HCT116 (cell line): ENCODE measurements at regions not wholly inside any gene's neighbourhood (a gene's known extent, or its start where the extent isn't known, plus 50 kb on each side); places are given as distances from the start of the nearest gene placed in this dataset.

Experiments
- ATAC-seq: fragments of 200-7000 bp; cut with Tn5 transposase; 2 replicates; pipeline ENCODE4 v1.9.1; 2020; ENCODE audit warnings: mild to moderate bottlenecking, moderate library complexity
- BruUV-seq: library from RNA; stranded (reverse); fragments of 400-500 nt; replicated peaks from 2 replicates; lab custom pipeline; 2021; lab: Mats Ljungman, UMichigan
- CTCF ChIA-PET: fragments of 300-600 bp; sonication (Branson Sonifier 250); formaldehyde crosslinking; loops from one replicate; lab custom pipeline; 2021; ENCODE audit warnings: antibody characterized with exemption; lab: Charles Lee
- POLR2A ChIA-PET: fragments of 300-600, 350-600 bp; sonication (Branson Sonifier 250); formaldehyde crosslinking; loops from one replicate; lab custom pipeline; 2021; ENCODE audit warnings: antibody characterized with exemption; lab: Charles Lee
- RAD21 ChIA-PET, 2 experiments: fragments of 300-600 bp; sonication (Branson Sonifier 250); formaldehyde crosslinking; loops; one replicate each; lab custom pipeline; 2023; ENCODE audit warnings: low total read pairs in 2 of 2; ENCODE audit not compliant: uncharacterized antibody in 2 of 2, unreplicated experiment in 2 of 2, low non-redundant PET in 1 of 2; lab: Charles Lee
- DNase-seq: peaks from one replicate; pipeline ENCODE4 v3.0.0-alpha.2; 2010; ENCODE audit warnings: low read depth, low spot score
- H2AFZ ChIP-seq: fragments of 200-600 bp; shearing (Covaris generic), sonication (generic); 2 replicates; pipeline ENCODE4 v1.6.1; 2017; ENCODE audit warnings: low read depth, mixed run types, mixed read lengths, antibody characterized with exemption, low read length; ENCODE audit not compliant: poor library complexity, severe bottlenecking
- H3K27ac ChIP-seq: 2 replicates; pipeline ENCODE4 v1.5.1; 2012; ENCODE audit warnings: low read depth, low read length
- H3K27me3 ChIP-seq: fragments of 200-600 bp; sonication (generic); 2 replicates; pipeline ENCODE4 v1.6.1; 2016; ENCODE audit warnings: mixed run types, low read length, mixed read lengths; ENCODE audit not compliant: insufficient read depth
- H3K36me3 ChIP-seq, 2 experiments: fragments of 200-500 bp in 1 of 2; fragments of 200-600 bp in 1 of 2; sonication (Bioruptor generic) in 1 of 2; sonication (generic) in 1 of 2; 2 replicates each; pipeline versions ENCODE4 v1.5.1 to v1.6.1; 2014 to 2016; ENCODE audit warnings: low read length in 2 of 2, inconsistent platforms in 1 of 2, mixed read lengths in 1 of 2, mixed run types in 1 of 2; ENCODE audit not compliant: insufficient read depth in 2 of 2, control insufficient read depth in 1 of 2
- H3K4me1 ChIP-seq, 2 experiments: fragments of 200-600 bp in 1 of 2; sonication (generic) in 1 of 2; 2 replicates each; pipeline versions ENCODE4 v1.5.1 to v1.6.1; 2012 to 2017; ENCODE audit warnings: low read length in 2 of 2, inconsistent platforms in 1 of 2, mild to moderate bottlenecking in 1 of 2, mixed read lengths in 1 of 2, mixed run types in 1 of 2, moderate library complexity in 1 of 2; ENCODE audit not compliant: insufficient read depth in 2 of 2, control insufficient read depth in 1 of 2
- H3K4me2 ChIP-seq: fragments of 200-600 bp; sonication (generic); 2 replicates; pipeline ENCODE4 v1.6.1; 2017; ENCODE audit warnings: mixed run types, low read length, mixed read lengths
- H3K4me3 ChIP-seq, 2 experiments: fragments of 200-600 bp in 1 of 2; sonication (generic) in 1 of 2; replicated peaks in 1 of 2; 2 replicates each; pipeline ENCODE4 v1.5.1; 2011 to 2016; ENCODE audit warnings: low read length in 2 of 2, control low read depth in 1 of 2, low read depth in 1 of 2, mild to moderate bottlenecking in 1 of 2, mixed read lengths in 1 of 2, mixed run types in 1 of 2
- H3K79me2 ChIP-seq: fragments of 200-600 bp; sonication (generic); 2 replicates; pipeline ENCODE4 v1.6.1; 2017; ENCODE audit warnings: mild to moderate bottlenecking, mixed run types, low read length, moderate library complexity, mixed read lengths; ENCODE audit not compliant: insufficient read depth
- H3K9ac ChIP-seq: fragments of 200-600 bp; sonication (generic); 2 replicates; pipeline ENCODE4 v1.6.1; 2016; ENCODE audit warnings: low read length, mixed read lengths
- H3K9me2 ChIP-seq: fragments of 200-600 bp; sonication (generic), shearing (Covaris generic); 2 replicates; pipeline ENCODE4 v1.6.1; 2017; ENCODE audit warnings: mixed run types, mild to moderate bottlenecking, moderate library complexity; ENCODE audit not compliant: insufficient read depth
- H3K9me3 ChIP-seq, 2 experiments: fragments of 200-500 bp in 1 of 2; fragments of 200-600 bp in 1 of 2; sonication (Bioruptor generic) in 1 of 2; sonication (generic) in 1 of 2; 2 replicates each; pipeline ENCODE4 v1.6.1; 2014 to 2017; ENCODE audit warnings: low read length in 2 of 2, mixed read lengths in 2 of 2, inconsistent platforms in 1 of 2, low read depth in 1 of 2, mild to moderate bottlenecking in 1 of 2, mixed run types in 1 of 2, moderate library complexity in 1 of 2; ENCODE audit not compliant: control insufficient read depth in 1 of 2, insufficient read depth in 1 of 2
- H4K20me1 ChIP-seq: fragments of 200-600 bp; sonication (generic), shearing (Covaris generic); 2 replicates; pipeline ENCODE4 v1.6.1; 2017; ENCODE audit warnings: mixed run types, mild to moderate bottlenecking, moderate library complexity; ENCODE audit not compliant: insufficient read depth
- CBX3 ChIP-seq: IDR thresholded peaks from 2 replicates; pipeline ENCODE4 v1.6.1; 2012; ENCODE audit warnings: low read depth
- CEBPB ChIP-seq: IDR thresholded peaks from 2 replicates; pipeline ENCODE4 v1.6.1; 2012; ENCODE audit warnings: low read depth
- EGR1 ChIP-seq: IDR thresholded peaks from 2 replicates; pipeline ENCODE4 v1.6.1; 2012; ENCODE audit warnings: low read depth
- ELF1 ChIP-seq: IDR thresholded peaks from 2 replicates; pipeline ENCODE4 v1.6.1; 2012; ENCODE audit warnings: low read depth, borderline replicate concordance
- EZH2 ChIP-seq: fragments of 200-600 bp; sonication (generic); IDR thresholded peaks from 2 replicates; pipeline ENCODE4 v1.6.1; 2017; ENCODE audit warnings: antibody characterized with exemption, mixed run types
- EZH2phosphoT487 ChIP-seq: fragments of 200-600 bp; IDR thresholded peaks from 2 replicates; pipeline ENCODE4 v1.6.1; 2018; ENCODE audit warnings: antibody characterized with exemption, borderline replicate concordance
- FOSL1 ChIP-seq: IDR thresholded peaks from 2 replicates; pipeline ENCODE4 v1.6.1; 2012; ENCODE audit warnings: low read depth
- JUND ChIP-seq: IDR thresholded peaks from 2 replicates; pipeline ENCODE4 v1.6.1; 2012
- MAX ChIP-seq: IDR thresholded peaks from 2 replicates; pipeline ENCODE4 v1.6.1; 2012
- POLR2A ChIP-seq: IDR thresholded peaks from 2 replicates; pipeline ENCODE4 v1.7.0; 2011; ENCODE audit warnings: borderline replicate concordance; ENCODE audit not compliant: insufficient read depth, insufficient read length; ENCODE audit errors: extremely low read depth
- POLR2AphosphoS5 ChIP-seq: IDR thresholded peaks from 2 replicates; pipeline ENCODE4 v1.6.1; 2011; ENCODE audit warnings: mild to moderate bottlenecking, low read depth, low read length, moderate library complexity
- RAD21 ChIP-seq: IDR thresholded peaks from 2 replicates; pipeline ENCODE4 v1.6.1; 2012; ENCODE audit warnings: low read depth, mild to moderate bottlenecking
- REST ChIP-seq: IDR thresholded peaks from 2 replicates; pipeline ENCODE4 v1.6.1; 2012; ENCODE audit warnings: low read depth
- SP1 ChIP-seq: IDR thresholded peaks from 2 replicates; pipeline ENCODE4 v1.6.1; 2012; ENCODE audit warnings: low read depth
- SRF ChIP-seq: IDR thresholded peaks from 2 replicates; pipeline ENCODE4 v1.6.1; 2012; ENCODE audit warnings: low read depth
- TCF7L2 ChIP-seq: IDR thresholded peaks from 2 replicates; pipeline ENCODE4 v1.7.0; 2011; ENCODE audit warnings: borderline replicate concordance, inconsistent platforms; ENCODE audit not compliant: insufficient read depth, insufficient read length; ENCODE audit errors: extremely low read depth
- ZFX ChIP-seq: fragments of 450-650 bp; IDR thresholded peaks from 2 replicates; pipeline ENCODE4 v1.6.1; 2017
- intact Hi-C: fragments of 100-400 bp; cut with micrococcal nuclease; formaldehyde crosslinking; loops from 2 replicates; pipeline ENCODE4 v1.10.0; 2022

DNA sequence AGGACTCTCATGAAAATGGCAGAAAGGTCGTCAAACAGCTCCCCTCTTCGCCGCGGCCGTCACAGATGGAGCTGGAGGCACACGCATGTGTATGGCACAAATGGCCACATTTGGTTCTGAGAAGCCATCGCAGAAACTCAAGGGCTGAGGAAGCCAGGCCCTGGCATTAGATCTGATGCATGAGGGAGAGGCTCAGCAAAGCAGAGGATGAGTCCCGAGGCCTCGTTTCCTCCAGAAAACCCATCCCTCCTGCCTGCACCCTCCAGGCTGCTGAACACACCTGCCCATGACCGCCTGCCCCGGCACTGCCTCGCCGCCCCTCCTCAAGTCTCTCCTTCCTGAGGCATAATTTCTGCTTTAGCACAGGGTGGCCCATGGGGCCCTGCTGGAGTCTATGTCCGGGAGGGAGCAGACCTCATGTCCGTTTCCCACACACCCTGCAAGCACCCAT lies 240.3 kb downstream of the DLL1 start:
- Histone ChIP-seq H3K4me2 (no peak overlapping the region), H4K20me1 (no peaks in the 10 kb centered on the region), H3K9ac (no peak overlapping the region), H3K27me3 (no peaks in the 10 kb centered on the region), H3K9me3 (no peaks in the 10 kb centered on the region), H3K9me2 (no peaks in the 10 kb centered on the region), H3K4me3 (no peak overlapping the region), H3K36me3 (no peaks in the 10 kb centered on the region), H3K27ac (no peak overlapping the region), H3K4me1 (no peaks in the 10 kb centered on the region), H2AFZ (no peak overlapping the region), H3K79me2 (no peaks in the 10 kb centered on the region)
- ChIA-PET POLR2A (no interaction called here), CTCF (no interaction called here), RAD21 (no interaction called here)
- intact Hi-C loops = no loop called here
- no TSS peak for BruUV-seq
- no peak for ATAC-seq
- no peak for TF ChIP-seq ELF1
- no peak for TF ChIP-seq EZH2phosphoT487
- TF ChIP-seq TCF7L2 = no peak
- TF ChIP-seq CEBPB = no peak
- no peak for TF ChIP-seq CBX3
- TF ChIP-seq MAX = no peak
- TF ChIP-seq SRF = no peak
- TF ChIP-seq POLR2A = no peak
- no peak for TF ChIP-seq JUND
- DNase-seq = no peak

DNA sequence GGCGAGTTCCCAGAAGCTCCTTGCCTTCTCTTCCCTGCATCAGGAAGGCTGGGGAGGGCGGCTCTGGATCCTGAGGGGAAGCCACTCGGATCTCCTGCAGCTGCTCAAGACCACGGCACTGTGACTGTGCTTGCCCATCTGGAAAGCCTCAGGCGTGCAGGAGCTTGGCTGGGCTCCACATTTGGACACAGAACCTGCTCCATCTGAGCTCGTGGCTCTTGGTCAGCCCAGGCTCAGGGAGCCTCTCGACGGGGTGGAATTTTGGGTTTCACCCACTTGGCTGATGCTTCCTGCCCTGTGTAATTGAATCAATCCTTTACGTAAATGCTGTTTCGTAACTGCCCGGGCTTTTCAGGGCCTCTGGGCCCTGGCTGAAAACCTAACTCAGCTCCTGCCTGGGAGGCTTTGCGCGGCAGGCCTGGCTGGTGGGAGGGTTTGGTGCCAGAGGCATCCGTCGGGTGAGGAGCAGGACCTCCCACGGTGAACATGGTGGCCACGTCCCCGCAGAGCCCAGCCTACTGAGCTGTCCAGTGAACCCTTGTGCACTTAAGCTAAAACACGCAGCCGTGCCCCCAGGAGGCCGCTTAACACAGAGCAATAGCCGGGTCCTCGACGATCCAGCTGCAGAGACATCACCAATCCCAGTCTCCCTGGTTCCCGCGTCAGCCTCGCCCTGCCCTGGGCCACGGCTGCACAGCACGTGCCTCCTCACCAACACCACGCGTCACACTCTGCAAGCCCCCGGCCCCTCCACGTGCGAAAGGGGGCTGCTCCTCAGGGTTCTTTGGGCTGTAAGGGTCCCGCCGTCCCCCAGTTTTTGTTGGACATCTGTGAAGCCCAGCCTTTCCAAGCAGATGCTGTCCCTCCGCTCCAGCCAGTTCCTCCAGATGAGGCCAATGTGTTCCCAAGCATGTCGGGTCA lies 241.0 kb downstream of the DLL1 start:
- no TSS peak for BruUV-seq
- TF ChIP-seq POLR2AphosphoS5 (no peak), RAD21 (no peak), REST (no peak), TCF7L2 (no peak), SRF (no peak), MAX (no peak), SP1 (no peak), ZFX (no peak), POLR2A (no peak), CEBPB (no peak), FOSL1 (no peak), ELF1 (no peak), JUND (no peak), EZH2 (no peak), EZH2phosphoT487 (no peak), CBX3 (no peak), EGR1 (no peak)

More for the DNA sequence above, 241.0 kb downstream of the DLL1 start:
- Histone ChIP-seq H2AFZ (no peak overlapping the region), H3K4me2 (no peak overlapping the region), H3K27ac (no peak overlapping the region), H3K9me3 (no peaks in the 10 kb centered on the region), H4K20me1 (no peaks in the 10 kb centered on the region), H3K4me3 (no peak overlapping the region), H3K4me1 (no peaks in the 10 kb centered on the region), H3K9me2 (no peaks in the 10 kb centered on the region), H3K9ac (no peak overlapping the region), H3K27me3 (no peaks in the 10 kb centered on the region), H3K79me2 (no peaks in the 10 kb centered on the region), H3K36me3 (no peaks in the 10 kb centered on the region)
- intact Hi-C loops = no loop called here
- RAD21 ChIA-PET = no interaction called here
- no peak for DNase-seq
- POLR2A ChIA-PET = no interaction called here
- CTCF ChIA-PET = no interaction called here
- ATAC-seq = no peak
